C4-2B (cell line): ENCODE measurements at regions not wholly inside any gene's neighbourhood (a gene's known extent, or its start where the extent isn't known, plus 50 kb on each side); places are given as distances from the start of the nearest gene placed in this dataset.

ENCODE experiments used
- ZFX ChIP-seq: fragments of 450-650 bp; IDR thresholded peaks from 2 replicates; pipeline ENCODE4 v1.6.1; 2017
- TF ChIP-seq, protein P1 (sequence below): fragments of 450-650 bp; conservative IDR thresholded peaks from 2 replicates; pipeline ENCODE4 v1.5.1; 2017; ENCODE audit warnings: mild to moderate bottlenecking

DNA sequence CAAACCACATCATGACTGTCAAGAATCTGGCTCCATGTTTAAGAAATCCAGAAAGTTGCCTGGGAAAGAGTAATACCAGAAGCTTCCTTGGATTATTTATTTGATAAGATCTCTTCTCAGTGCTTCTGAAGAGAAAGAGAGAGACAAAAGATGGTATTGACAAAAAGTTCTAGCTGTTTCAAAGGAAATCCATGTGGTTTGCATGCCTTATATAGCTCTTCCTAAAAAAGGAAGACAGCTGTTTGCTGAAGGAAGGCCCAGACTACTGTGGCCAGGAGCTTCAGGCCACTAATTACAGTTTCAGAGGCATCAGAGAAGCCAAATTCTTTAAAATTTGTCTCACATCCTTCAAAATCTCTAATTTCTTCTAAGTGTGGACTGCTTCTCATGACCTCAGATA, 565.2 kb upstream of the SLIT2 start:
- TF ChIP-seq, protein P1, sequence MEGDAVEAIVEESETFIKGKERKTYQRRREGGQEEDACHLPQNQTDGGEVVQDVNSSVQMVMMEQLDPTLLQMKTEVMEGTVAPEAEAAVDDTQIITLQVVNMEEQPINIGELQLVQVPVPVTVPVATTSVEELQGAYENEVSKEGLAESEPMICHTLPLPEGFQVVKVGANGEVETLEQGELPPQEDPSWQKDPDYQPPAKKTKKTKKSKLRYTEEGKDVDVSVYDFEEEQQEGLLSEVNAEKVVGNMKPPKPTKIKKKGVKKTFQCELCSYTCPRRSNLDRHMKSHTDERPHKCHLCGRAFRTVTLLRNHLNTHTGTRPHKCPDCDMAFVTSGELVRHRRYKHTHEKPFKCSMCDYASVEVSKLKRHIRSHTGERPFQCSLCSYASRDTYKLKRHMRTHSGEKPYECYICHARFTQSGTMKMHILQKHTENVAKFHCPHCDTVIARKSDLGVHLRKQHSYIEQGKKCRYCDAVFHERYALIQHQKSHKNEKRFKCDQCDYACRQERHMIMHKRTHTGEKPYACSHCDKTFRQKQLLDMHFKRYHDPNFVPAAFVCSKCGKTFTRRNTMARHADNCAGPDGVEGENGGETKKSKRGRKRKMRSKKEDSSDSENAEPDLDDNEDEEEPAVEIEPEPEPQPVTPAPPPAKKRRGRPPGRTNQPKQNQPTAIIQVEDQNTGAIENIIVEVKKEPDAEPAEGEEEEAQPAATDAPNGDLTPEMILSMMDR: no peak
- no peak for TF ChIP-seq ZFX
